Endothelial cell (in vitro differentiated cells): ENCODE measurements at regions not wholly inside any gene's neighbourhood (a gene's known extent, or its start where the extent isn't known, plus 50 kb on each side); places are given as distances from the start of the nearest gene placed in this dataset.

ENCODE experiments used
- DNase-seq: peaks from one replicate; pipeline ENCODE4 v3.0.0; 2021; ENCODE audit warnings: low spot score
- H3K27ac Mint-ChIP-seq: one replicate; pipeline ENCODE4 v1.8.0; 2021; ENCODE audit warnings: mixed read lengths, inconsistent platforms; ENCODE audit not compliant: unreplicated experiment
- H3K27me3 Mint-ChIP-seq: one replicate; pipeline ENCODE4 v1.8.0; 2021; ENCODE audit warnings: mild to moderate bottlenecking, moderate library complexity, mixed read lengths, inconsistent platforms; ENCODE audit not compliant: unreplicated experiment
- H3K36me3 Mint-ChIP-seq: one replicate; pipeline ENCODE4 v1.8.0; 2021; ENCODE audit warnings: mild to moderate bottlenecking, low read depth, mixed read lengths, inconsistent platforms; ENCODE audit not compliant: unreplicated experiment
- H3K4me1 Mint-ChIP-seq: one replicate; pipeline ENCODE4 v1.8.0; 2021; ENCODE audit warnings: mild to moderate bottlenecking, mixed read lengths, inconsistent platforms; ENCODE audit not compliant: unreplicated experiment
- H3K4me3 Mint-ChIP-seq: one replicate; pipeline ENCODE4 v1.8.0; 2021; ENCODE audit warnings: mild to moderate bottlenecking, mixed read lengths, inconsistent platforms; ENCODE audit not compliant: unreplicated experiment
- H3K9me3 Mint-ChIP-seq: one replicate; pipeline ENCODE4 v1.8.0; 2021; ENCODE audit warnings: mixed read lengths, inconsistent platforms; ENCODE audit not compliant: unreplicated experiment
- CTCF ChIP-seq: fragments of 200-600 bp; sonication (generic); IDR thresholded peaks from one replicate; pipeline ENCODE4 v1.5.0; 2021; ENCODE audit warnings: antibody characterized with exemption; ENCODE audit not compliant: unreplicated experiment

GRCh38 chr10:63866747-63867140, 345.5 kb downstream of the REEP3 start:
- Mint-ChIP-seq H3K36me3 (no peaks in the 10 kb centered on the region), H3K27me3 (no peaks in the 10 kb centered on the region), H3K4me3 (no peak overlapping the region), H3K4me1 (peaks cover 11% of the 10 kb centered on the region), H3K27ac (no peak overlapping the region), H3K9me3 (no peaks in the 10 kb centered on the region)
- TF ChIP-seq CTCF = peak; percentile 50
- DNase-seq = no peak

DNA sequence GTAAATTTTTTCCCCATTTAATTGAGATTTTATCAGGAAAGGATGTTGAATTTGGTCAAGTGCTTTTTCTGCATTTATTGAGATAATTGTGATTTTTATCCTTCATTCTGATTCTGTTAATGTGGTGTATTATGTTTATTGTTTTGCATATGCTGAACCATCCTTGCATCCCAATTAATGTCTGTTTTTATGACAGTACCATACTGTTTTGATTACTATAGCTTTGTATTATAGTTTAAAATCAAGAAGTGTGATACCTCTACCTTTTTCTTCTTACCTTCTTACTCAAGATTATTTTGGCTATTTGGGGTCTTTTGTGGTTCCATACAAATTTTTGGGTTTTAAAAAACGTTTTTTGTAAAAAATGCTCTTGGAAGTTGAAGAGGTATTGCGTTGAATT, 357.2 kb downstream of the REEP3 start:
- Mint-ChIP-seq H3K27ac (no peak overlapping the region), H3K4me1 (no peaks in the 10 kb centered on the region), H3K9me3 (no peaks in the 10 kb centered on the region), H3K27me3 (no peaks in the 10 kb centered on the region), H3K36me3 (no peaks in the 10 kb centered on the region), H3K4me3 (no peak overlapping the region)
- no peak for DNase-seq
- no peak for TF ChIP-seq CTCF

- no peak for TF ChIP-seq CTCF
- Mint-ChIP-seq H3K4me1 (peaks cover 7% of the 10 kb centered on the region), H3K9me3 (no peaks in the 10 kb centered on the region), H3K27ac (no peak overlapping the region), H3K27me3 (no peaks in the 10 kb centered on the region), H3K36me3 (no peaks in the 10 kb centered on the region), H3K4me3 (no peak overlapping the region)
- DNase-seq = no peak
Measured at GRCh38 chr10:63883861-63884260, 362.7 kb downstream of the REEP3 start.

- H3K9me3 Mint-ChIP-seq = no peaks in the 10 kb centered on the region
- no peak for DNase-seq
- H3K27me3 Mint-ChIP-seq = no peaks in the 10 kb centered on the region
- H3K4me1 Mint-ChIP-seq = peaks cover 7% of the 10 kb centered on the region
- H3K4me3 Mint-ChIP-seq = no peak overlapping the region
- no peak for TF ChIP-seq CTCF
- no peak overlapping the region for H3K27ac Mint-ChIP-seq
- H3K36me3 Mint-ChIP-seq = no peaks in the 10 kb centered on the region
Measured at GRCh38 chr10:63884426-63884825, 363.2 kb downstream of the REEP3 start.

DNA sequence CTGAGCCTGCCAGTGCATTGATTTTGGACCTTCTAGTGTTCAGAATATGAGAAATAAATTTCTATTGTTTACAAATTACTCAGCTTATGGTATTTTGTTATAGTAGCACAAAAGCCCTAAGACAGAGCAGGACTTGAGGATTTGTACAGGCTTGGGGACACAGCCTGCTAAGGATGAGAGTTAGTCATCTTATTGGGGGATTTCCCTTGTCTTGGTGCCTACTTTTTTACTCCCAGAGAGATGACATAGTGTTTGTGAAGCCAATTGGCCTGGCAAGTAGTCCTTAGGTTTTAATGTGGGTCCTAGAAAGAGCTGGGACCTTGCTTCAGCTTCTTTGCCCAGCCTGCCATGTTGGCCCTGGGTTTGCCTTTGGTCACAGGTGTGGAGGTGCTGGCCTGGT, 364.0 kb downstream of the REEP3 start:
- no peak for TF ChIP-seq CTCF
- no peak for DNase-seq
- no peaks in the 10 kb centered on the region for H3K27me3 Mint-ChIP-seq
- no peaks in the 10 kb centered on the region for H3K9me3 Mint-ChIP-seq
- peaks cover 7% of the 10 kb centered on the region for H3K4me1 Mint-ChIP-seq
- no peak overlapping the region for H3K27ac Mint-ChIP-seq
- no peak overlapping the region for H3K4me3 Mint-ChIP-seq
- no peaks in the 10 kb centered on the region for H3K36me3 Mint-ChIP-seq
